AG04450 (cell line): ENCODE measurements at regions not wholly inside any gene's neighbourhood (a gene's known extent, or its start where the extent isn't known, plus 50 kb on each side); places are given as distances from the start of the nearest gene placed in this dataset.

Experiments
- CTCF ChIA-PET: fragments of 300-600, 350-600 bp; formaldehyde crosslinking; extraction: SDS; loops from one replicate; lab custom pipeline; 2022; ENCODE audit warnings: antibody characterized with exemption, inconsistent platforms; lab: Charles Lee
- POLR2A ChIA-PET: fragments of 350-600 bp; formaldehyde crosslinking; extraction: SDS; loops from one replicate; lab custom pipeline; 2021; ENCODE audit warnings: antibody characterized with exemption, inconsistent platforms; lab: Yijun Ruan, JAX
- DNase-seq: peaks from one replicate; pipeline ENCODE4 v3.0.0-alpha.2; 2011; ENCODE audit warnings: low read depth, low spot score
- H3K27ac ChIP-seq: one replicate; pipeline ENCODE4 v1.5.1; 2012; ENCODE audit warnings: low read depth, low read length, control low read depth
- H3K27me3 ChIP-seq: one replicate; pipeline ENCODE4 v1.6.0; 2012; ENCODE audit warnings: low read length; ENCODE audit not compliant: control insufficient read depth, insufficient read depth
- H3K4me3 ChIP-seq: 2 replicates; pipeline ENCODE4 v1.5.1; 2011; ENCODE audit warnings: mild to moderate bottlenecking, low read depth, low read length, control low read depth
- H3K9me3 ChIP-seq: 2 replicates; pipeline ENCODE4 v1.5.1; 2012; ENCODE audit warnings: low read length; ENCODE audit not compliant: control insufficient read depth, insufficient read depth
- CTCF ChIP-seq: IDR thresholded peaks from 2 replicates; pipeline ENCODE4 v1.5.1; 2011; ENCODE audit warnings: low read depth, low read length, control low read depth, inconsistent platforms

- Histone ChIP-seq H3K9me3 (no peaks in the 10 kb centered on the region), H3K27ac (no peak overlapping the region), H3K27me3 (no peaks in the 10 kb centered on the region), H3K4me3 (no peak overlapping the region)
- no peak for DNase-seq
- TF ChIP-seq CTCF: no peak
- CTCF ChIA-PET: interaction anchor here (2.6 kb wide), 1 partner anchor 8 kb away, joined by 10 read pairs; no protein-coding TSS in a partner anchor
- POLR2A ChIA-PET: no interaction called here
Observed at GRCh38 chrX:120781403-120781802, 94.3 kb downstream of the CT47B1 start.

GRCh38 chrX:120775959-120776358, 99.7 kb downstream of the CT47B1 start:
- Histone ChIP-seq H3K9me3 (no peaks in the 10 kb centered on the region), H3K4me3 (no peak overlapping the region), H3K27ac (no peak overlapping the region), H3K27me3 (no peaks in the 10 kb centered on the region)
- TF ChIP-seq CTCF: no peak
- CTCF ChIA-PET: no interaction called here
- DNase-seq: no peak
- POLR2A ChIA-PET: no interaction called here

GRCh38 chrX:120774606-120775005, 101.1 kb downstream of the CT47B1 start:
- ChIA-PET POLR2A (no interaction called here), CTCF (no interaction called here)
- Histone ChIP-seq H3K27me3 (no peaks in the 10 kb centered on the region), H3K4me3 (no peak overlapping the region), H3K27ac (no peak overlapping the region), H3K9me3 (no peaks in the 10 kb centered on the region)
- TF ChIP-seq CTCF: no peak
- DNase-seq: no peak

GRCh38 chrX:120773801-120774200, 101.9 kb downstream of the CT47B1 start:
- Histone ChIP-seq H3K27ac (no peak overlapping the region), H3K9me3 (no peaks in the 10 kb centered on the region), H3K27me3 (no peaks in the 10 kb centered on the region), H3K4me3 (no peak overlapping the region)
- ChIA-PET CTCF (no interaction called here), POLR2A (no interaction called here)
- DNase-seq: no peak
- TF ChIP-seq CTCF: no peak

GRCh38 chrX:120769576-120770341, 105.9 kb downstream of the CT47B1 start:
- no peak overlapping the region for H3K4me3 ChIP-seq
- ChIA-PET CTCF (interaction anchor here (0.6 to 1.5 kb wide), 5 partner anchors 24 to 277 kb away, joined by 3 to 8 read pairs (median 3); no protein-coding TSS in a partner anchor), POLR2A (no interaction called here)
- DNase-seq: no peak
- H3K27me3 ChIP-seq: no peaks in the 10 kb centered on the region
- no peak overlapping the region for H3K27ac ChIP-seq
- H3K9me3 ChIP-seq: no peaks in the 10 kb centered on the region
- TF ChIP-seq CTCF: no peak
